Peyer's patch (tissue), 4 donors: ENCODE measurements at regions not wholly inside any gene's neighbourhood (a gene's known extent, or its start where the extent isn't known, plus 50 kb on each side); places are given as distances from the start of the nearest gene placed in this dataset.

ENCODE experiments used
- DNase-seq, 3 donors: peaks; one replicate each; pipeline ENCODE4 v3.0.0-alpha.2; 2017 to 2019
- H3K27ac ChIP-seq, 4 donors: fragments of 200-600 bp; sonication (generic); one replicate each; pipeline ENCODE4 v1.5.1; 2016 to 2019
- H3K27me3 ChIP-seq, 2 donors: fragments of 200-600 bp; sonication (generic); one replicate each; pipeline ENCODE4 v1.5.1; 2019
- H3K36me3 ChIP-seq, 3 donors: fragments of 200-600 bp; sonication (generic); one replicate each; pipeline ENCODE4 v1.5.1; 2016 to 2019
- H3K4me1 ChIP-seq, 4 donors: fragments of 200-600 bp; sonication (generic); one replicate each; pipeline ENCODE4 v1.5.1; 2016 to 2019
- H3K4me3 ChIP-seq, 4 donors: fragments of 200-600 bp; sonication (generic); 1 replicate in 3 of 4; 2 replicates in 1 of 4; pipeline ENCODE4 v1.5.1; 2016 to 2019; ENCODE audit warnings: mild to moderate bottlenecking in 1 of 4
- H3K9me3 ChIP-seq, 4 donors: fragments of 200-600 bp; sonication (generic); one replicate each; pipeline ENCODE4 v1.5.1; 2016 to 2019; ENCODE audit warnings: mild to moderate bottlenecking in 1 of 4
- CTCF ChIP-seq, 6 experiments: fragments of 450-650 bp in 4 of 6; fragments of 200-600 bp in 2 of 6; sonication (generic) in 1 of 6; IDR thresholded peaks; one replicate each; pipeline ENCODE4 v1.5.1; 2017 to 2019; ENCODE audit warnings: antibody characterized with exemption in 6 of 6, mild to moderate bottlenecking in 3 of 6, moderate library complexity in 1 of 6
- POLR2A ChIP-seq, 2 donors: fragments of 450-650 bp; IDR thresholded peaks; one replicate each; pipeline ENCODE4 v1.5.1; 2017; ENCODE audit warnings: antibody characterized with exemption in 2 of 2, mild to moderate bottlenecking in 2 of 2, moderate library complexity in 2 of 2

DNA sequence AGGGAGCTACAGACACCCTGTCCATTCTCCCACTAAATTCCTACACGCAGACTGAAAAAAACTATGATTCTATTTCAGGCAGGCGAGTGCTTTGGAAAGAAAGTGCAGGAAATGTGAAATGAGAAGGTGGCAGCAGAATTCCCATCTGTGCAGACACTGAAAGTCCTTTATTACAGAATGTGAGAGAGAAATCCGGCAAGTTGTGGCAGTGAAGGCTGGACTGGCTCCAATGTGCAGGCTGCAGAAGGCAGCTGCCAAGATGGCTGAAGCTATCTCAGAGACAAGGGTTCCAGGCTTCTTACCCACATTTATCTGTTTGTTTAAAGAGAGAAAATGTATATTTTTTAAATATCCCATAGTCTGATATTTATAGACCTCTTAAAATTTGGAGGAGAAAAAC lies 161.8 kb upstream of the VLDLR start:
- Histone ChIP-seq H3K36me3 (no peaks in the 10 kb centered on the region), H3K4me1 (no peaks in the 10 kb centered on the region), H3K9me3 (no peaks in the 10 kb centered on the region), H3K4me3 (no peak overlapping the region), H3K27ac (no peak overlapping the region), H3K27me3 (no peaks in the 10 kb centered on the region)
- TF ChIP-seq POLR2A (IDR thresholded peaks at IDR 0.05) (no peak), CTCF (IDR thresholded peaks at IDR 0.05) (no peak)
- no peak for DNase-seq

DNA sequence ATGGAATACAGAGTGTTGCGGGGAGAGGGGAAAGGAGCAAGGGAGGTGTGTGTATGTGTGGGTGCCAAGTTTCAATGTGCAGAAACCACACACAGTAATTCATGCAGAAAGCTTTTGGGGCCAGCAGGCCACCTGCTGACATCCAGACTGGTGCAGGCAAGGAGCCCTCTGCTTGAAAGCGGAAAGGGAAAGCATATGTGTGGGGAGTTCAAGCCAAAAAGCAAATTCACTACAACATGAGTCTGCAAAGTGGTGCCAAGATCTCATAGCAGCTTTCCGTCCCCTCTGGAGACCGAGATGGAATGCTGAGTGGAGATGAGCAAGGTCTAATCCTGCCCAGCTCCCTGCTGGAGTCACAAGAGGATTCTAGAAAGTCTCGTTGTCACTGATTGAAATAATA lies 159.7 kb upstream of the VLDLR start:
- TF ChIP-seq CTCF (IDR thresholded peaks at IDR 0.05) (no peak), POLR2A (IDR thresholded peaks at IDR 0.05) (no peak)
- no peak for DNase-seq

DNA sequence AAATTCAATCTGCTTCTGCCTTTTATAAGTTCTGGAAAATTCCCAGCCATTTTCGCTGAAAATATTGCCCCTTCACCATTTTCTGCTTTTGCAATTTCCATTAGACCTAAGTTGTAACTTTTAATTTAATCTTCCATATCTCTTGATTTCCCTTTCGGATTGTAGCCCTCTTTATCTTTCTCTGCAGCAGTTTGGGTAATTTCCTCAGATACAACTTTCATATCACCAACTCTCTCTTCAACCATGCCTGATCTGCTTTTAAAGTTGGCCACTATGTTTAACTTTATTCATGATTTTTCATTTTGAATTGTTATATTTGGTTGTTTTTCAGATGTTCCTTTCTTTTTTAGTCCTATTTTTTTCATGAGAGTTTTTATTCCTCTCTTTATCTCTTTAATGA lies 157.0 kb upstream of the VLDLR start:
- no peak for DNase-seq
- H3K4me3 ChIP-seq = no peak overlapping the region
- H3K27me3 ChIP-seq = no peaks in the 10 kb centered on the region

More for the DNA sequence above, 159.7 kb upstream of the VLDLR start:
- Histone ChIP-seq H3K27ac (no peak overlapping the region), H3K4me1 (no peaks in the 10 kb centered on the region), H3K36me3 (no peaks in the 10 kb centered on the region), H3K9me3 (no peaks in the 10 kb centered on the region), H3K4me3 (no peak overlapping the region), H3K27me3 (no peaks in the 10 kb centered on the region)

GRCh38 chr9:2465516-2465915 lies 156.1 kb upstream of the VLDLR start:
- H3K4me3 ChIP-seq = no peak overlapping the region
- TF ChIP-seq POLR2A (IDR thresholded peaks at IDR 0.05) (no peak), CTCF (IDR thresholded peaks at IDR 0.05) (no peak)
- no peak for DNase-seq
- H3K9me3 ChIP-seq = no peaks in the 10 kb centered on the region
- H3K27me3 ChIP-seq = no peaks in the 10 kb centered on the region
- H3K4me1 ChIP-seq = no peaks in the 10 kb centered on the region
- no peak overlapping the region for H3K27ac ChIP-seq
- H3K36me3 ChIP-seq = no peaks in the 10 kb centered on the region

More for the DNA sequence above, 157.0 kb upstream of the VLDLR start:
- Histone ChIP-seq H3K36me3 (no peaks in the 10 kb centered on the region), H3K27ac (no peak overlapping the region), H3K9me3 (no peaks in the 10 kb centered on the region), H3K4me1 (no peaks in the 10 kb centered on the region)
- TF ChIP-seq POLR2A (IDR thresholded peaks at IDR 0.05) (no peak), CTCF (IDR thresholded peaks at IDR 0.05) (no peak)

DNA sequence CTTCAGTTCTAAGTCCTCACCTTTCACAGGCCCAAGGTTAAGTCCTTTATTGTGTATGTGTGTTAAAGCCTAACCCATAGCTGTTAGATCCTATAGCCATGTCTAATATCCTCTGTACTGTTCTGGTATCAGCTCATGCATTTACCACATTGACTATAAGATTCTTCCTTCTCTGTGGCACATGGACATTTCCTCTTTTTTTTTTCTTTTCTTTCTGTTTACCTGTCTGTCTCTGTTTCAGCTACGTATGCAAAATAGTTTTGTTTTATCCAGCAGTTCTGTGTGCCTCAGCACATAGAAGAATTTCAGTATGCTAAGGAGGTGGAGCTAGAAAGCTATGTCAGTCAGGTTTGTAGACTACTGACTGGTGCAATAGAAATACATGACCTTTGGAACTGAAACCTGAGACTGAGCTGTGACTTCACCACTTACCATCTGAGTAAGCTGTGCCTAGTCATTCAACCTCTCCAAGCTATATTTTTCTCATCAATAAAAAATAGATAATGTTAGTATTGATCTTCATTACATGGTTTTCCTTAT lies 155.6 kb upstream of the VLDLR start:
- H3K4me1 ChIP-seq = no peaks in the 10 kb centered on the region
- DNase-seq = no peak
- TF ChIP-seq CTCF (IDR thresholded peaks at IDR 0.05) (no peak), POLR2A (IDR thresholded peaks at IDR 0.05) (no peak)
- H3K27me3 ChIP-seq = no peaks in the 10 kb centered on the region
- no peaks in the 10 kb centered on the region for H3K36me3 ChIP-seq
- no peak overlapping the region for H3K4me3 ChIP-seq
- no peaks in the 10 kb centered on the region for H3K9me3 ChIP-seq
- no peak overlapping the region for H3K27ac ChIP-seq

DNA sequence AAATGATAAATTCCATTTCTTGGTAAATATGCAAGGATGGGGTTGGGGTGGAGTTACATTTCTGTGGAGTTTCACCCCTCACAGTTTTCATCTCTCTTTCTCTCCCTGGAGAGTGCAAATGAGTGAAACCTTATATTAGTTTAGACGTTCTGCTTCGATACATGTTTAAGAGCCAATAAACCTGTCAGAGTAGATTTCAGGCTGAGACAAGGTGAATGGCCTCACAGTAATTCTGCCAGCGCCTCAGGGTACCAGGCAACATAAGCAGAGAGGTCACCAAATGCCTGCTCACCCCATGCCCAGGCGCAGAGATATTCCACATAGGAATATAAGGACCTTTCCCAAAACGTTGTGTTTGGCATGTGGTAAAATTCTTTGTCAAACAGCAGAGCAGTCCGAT lies 154.9 kb upstream of the VLDLR start:
- H3K4me3 ChIP-seq = no peak overlapping the region
- no peak for TF ChIP-seq CTCF (IDR thresholded peaks at IDR 0.05)
- no peak overlapping the region for H3K27ac ChIP-seq
- H3K4me1 ChIP-seq = no peaks in the 10 kb centered on the region
- no peaks in the 10 kb centered on the region for H3K9me3 ChIP-seq
- no peak for DNase-seq
- H3K36me3 ChIP-seq = no peaks in the 10 kb centered on the region
- H3K27me3 ChIP-seq = no peaks in the 10 kb centered on the region
